DOHH2 (cell line): ENCODE measurements at regions not wholly inside any gene's neighbourhood (a gene's known extent, or its start where the extent isn't known, plus 50 kb on each side); places are given as distances from the start of the nearest gene placed in this dataset.
"Not testable (repeated sequence)": the region's sequence is repeated elsewhere in the genome, so short reads cannot be mapped to it uniquely, and the experiment has no call there.

Experiments used
- CTCF ChIP-seq: fragments of 200-600 bp; sonication (generic); IDR thresholded peaks from one replicate; pipeline ENCODE4 v1.5.1; 2014; ENCODE audit warnings: antibody characterized with exemption, mild to moderate bottlenecking, low read depth, low read length; ENCODE audit not compliant: poor library complexity, severe bottlenecking
- EZH2phosphoT487 ChIP-seq: fragments of 200-600 bp; sonication (generic); IDR thresholded peaks from 2 replicates; pipeline ENCODE4 v1.6.1; 2017; ENCODE audit warnings: borderline replicate concordance, mild to moderate bottlenecking, antibody characterized with exemption, low read length, moderate library complexity, mixed read lengths

GRCh38 chr3:607480-607879 lies 410.9 kb downstream of the CHL1 start:
- not testable (repeated sequence) for TF ChIP-seq CTCF, EZH2phosphoT487
